SK-N-SH (cell line): ENCODE measurements at regions not wholly inside any gene's neighbourhood (a gene's known extent, or its start where the extent isn't known, plus 50 kb on each side); places are given as distances from the start of the nearest gene placed in this dataset.

Experiments used
- CTCF ChIA-PET: fragments of 300-600, 350-600 bp; formaldehyde crosslinking; extraction: SDS; loops from one replicate; lab custom pipeline; 2021; lab: Yijun Ruan, JAX
- POLR2A ChIA-PET: fragments of 350-600 bp; sonication (Branson Sonifier 250); formaldehyde crosslinking; extraction: SDS; loops from one replicate; lab custom pipeline; 2020; ENCODE audit warnings: antibody characterized with exemption, inconsistent platforms; lab: Yijun Ruan, JAX
- DNase-seq: peaks from one replicate; pipeline ENCODE4 v3.0.0; 2012
- H2AFZ ChIP-seq: fragments of 200-600 bp; sonication (generic); 2 replicates; pipeline ENCODE4 v1.8.1; 2016; ENCODE audit warnings: antibody characterized with exemption, mild to moderate bottlenecking, low read depth
- H3F3A ChIP-seq: fragments of 200-600 bp; sonication (generic); replicated peaks from 2 replicates; pipeline ENCODE3; 2016; ENCODE audit warnings: antibody characterized with exemption, mild to moderate bottlenecking; ENCODE audit not compliant: insufficient read depth
- H3K27ac ChIP-seq, 2 experiments: fragments of 200-500 bp in 1 of 2; fragments of 200-600 bp in 1 of 2; sonication (Bioruptor generic) in 1 of 2; sonication (generic), shearing (Covaris generic) in 1 of 2; 2 replicates each; pipeline versions ENCODE4 v1.5.1 to v1.6.1; 2014 to 2016; ENCODE audit warnings: low read depth in 2 of 2, inconsistent platforms in 1 of 2, low read length in 1 of 2, mild to moderate bottlenecking in 1 of 2, mixed read lengths in 1 of 2
- H3K27me3 ChIP-seq: fragments of 200-600 bp; sonication (generic), shearing (Covaris generic); 2 replicates; pipeline ENCODE4 v1.6.1; 2016; ENCODE audit warnings: mixed run types; ENCODE audit not compliant: insufficient read depth
- H3K36me3 ChIP-seq, 2 experiments: fragments of 200-500 bp in 1 of 2; fragments of 200-600 bp in 1 of 2; sonication (Bioruptor generic) in 1 of 2; sonication (generic) in 1 of 2; replicated peaks in 1 of 2; 2 replicates each; pipeline versions ENCODE3 to v1.5.1; 2014 to 2016; ENCODE audit warnings: low read length in 1 of 2, mild to moderate bottlenecking in 1 of 2; ENCODE audit not compliant: insufficient read depth in 2 of 2, control insufficient read depth in 1 of 2
- H3K4me1 ChIP-seq, 2 experiments: fragments of 200-500 bp in 1 of 2; fragments of 200-600 bp in 1 of 2; sonication (Bioruptor generic) in 1 of 2; sonication (generic), shearing (Covaris generic) in 1 of 2; 2 replicates each; pipeline versions ENCODE4 v1.5.1 to v1.6.1; 2014 to 2016; ENCODE audit warnings: low read depth in 1 of 2, low read length in 1 of 2, mixed run types in 1 of 2; ENCODE audit not compliant: insufficient read depth in 2 of 2, control insufficient read depth in 1 of 2
- H3K4me2 ChIP-seq: fragments of 200-600 bp; sonication (generic), shearing (Covaris generic); 2 replicates; pipeline ENCODE4 v1.6.1; 2017; ENCODE audit warnings: mixed run types
- H3K4me3 ChIP-seq, 2 experiments: fragments of 200-500 bp in 1 of 2; fragments of 200-600 bp in 1 of 2; sonication (Bioruptor generic) in 1 of 2; sonication (generic), shearing (Covaris generic) in 1 of 2; 2 replicates each; pipeline versions ENCODE4 v1.5.1 to v1.8.1; 2014 to 2016; ENCODE audit warnings: low read depth in 2 of 2, inconsistent platforms in 1 of 2, low read length in 1 of 2, mild to moderate bottlenecking in 1 of 2, mixed read lengths in 1 of 2, moderate library complexity in 1 of 2
- H3K79me2 ChIP-seq: fragments of 200-600 bp; sonication (generic); 2 replicates; pipeline ENCODE4 v1.8.1; 2017; ENCODE audit warnings: mild to moderate bottlenecking; ENCODE audit not compliant: insufficient read depth
- H3K9ac ChIP-seq: fragments of 200-600 bp; sonication (generic); 2 replicates; pipeline ENCODE4 v1.6.1; 2017; ENCODE audit warnings: mixed run types
- H3K9me2 ChIP-seq: fragments of 200-600 bp; sonication (generic); 2 replicates; pipeline ENCODE4 v1.6.1; 2017; ENCODE audit warnings: mixed run types
- H3K9me3 ChIP-seq: fragments of 200-600 bp; sonication (generic); 2 replicates; pipeline ENCODE4 v1.6.1; 2017; ENCODE audit warnings: mixed run types, mild to moderate bottlenecking, moderate library complexity
- H4K20me1 ChIP-seq: fragments of 200-600 bp; sonication (generic); 2 replicates; pipeline ENCODE4 v1.6.1; 2017; ENCODE audit warnings: mild to moderate bottlenecking, mixed run types; ENCODE audit not compliant: insufficient read depth
- CHD2 ChIP-seq: fragments of 150-350 bp; IDR thresholded peaks from 2 replicates; pipeline ENCODE4 v1.6.1; 2018; ENCODE audit warnings: low read length; ENCODE audit not compliant: partially characterized antibody
- EZH2phosphoT487 ChIP-seq: fragments of 200-600 bp; sonication (generic); IDR thresholded peaks from 2 replicates; pipeline ENCODE4 v1.6.1; 2017; ENCODE audit warnings: low read depth, mixed run types, mild to moderate bottlenecking, antibody characterized with exemption, moderate library complexity, borderline replicate concordance
- FOSL2 ChIP-seq: IDR thresholded peaks from 2 replicates; pipeline ENCODE4 v1.4.0; 2012; ENCODE audit warnings: low read depth, mild to moderate bottlenecking, moderate library complexity, borderline replicate concordance
- GABPA ChIP-seq: IDR thresholded peaks from 2 replicates; pipeline ENCODE4 v1.4.0; 2012; ENCODE audit warnings: low read depth, mild to moderate bottlenecking
- GATA2 ChIP-seq: sonication (generic); formaldehyde crosslinking; IDR thresholded peaks from 2 replicates; pipeline ENCODE4 v1.5.0; 2020; ENCODE audit warnings: mild to moderate bottlenecking, missing genetic modification reagents
- JUND ChIP-seq: IDR thresholded peaks from 2 replicates; pipeline ENCODE4 v1.4.0; 2012
- MEF2A ChIP-seq: IDR thresholded peaks from 2 replicates; pipeline ENCODE4 v1.4.0; 2012; ENCODE audit warnings: low read depth, borderline replicate concordance
- MXI1 ChIP-seq: IDR thresholded peaks from 2 replicates; pipeline ENCODE4 v1.6.1; 2012; ENCODE audit warnings: mild to moderate bottlenecking, low read depth, low read length, improper control_type of control experiment
- NFIC ChIP-seq: IDR thresholded peaks from 2 replicates; pipeline ENCODE4 v1.4.0; 2012; ENCODE audit warnings: borderline replicate concordance
- RAD21 ChIP-seq: IDR thresholded peaks from 2 replicates; pipeline ENCODE4 v1.6.1; 2012; ENCODE audit warnings: mild to moderate bottlenecking, low read length
- RCOR1 ChIP-seq: fragments of 150-350 bp; IDR thresholded peaks from 2 replicates; pipeline ENCODE4 v1.6.1; 2017; ENCODE audit warnings: antibody characterized with exemption, low read length
- RFX5 ChIP-seq: IDR thresholded peaks from 2 replicates; pipeline ENCODE4 v1.6.1; 2012; ENCODE audit warnings: mild to moderate bottlenecking, improper control_type of control experiment, low read length
- RXRA ChIP-seq: IDR thresholded peaks from 2 replicates; pipeline ENCODE4 v1.4.0; 2012; ENCODE audit warnings: low read depth, mild to moderate bottlenecking, borderline replicate concordance
- SIN3A ChIP-seq: IDR thresholded peaks from 2 replicates; pipeline ENCODE4 v1.6.1; 2012; ENCODE audit warnings: low read depth, mild to moderate bottlenecking, low read length, moderate library complexity, borderline replicate concordance
- TEAD4 ChIP-seq: IDR thresholded peaks from 2 replicates; pipeline ENCODE4 v1.4.0; 2012; ENCODE audit warnings: mild to moderate bottlenecking, borderline replicate concordance; ENCODE audit not compliant: insufficient read depth
- YY1 ChIP-seq: IDR thresholded peaks from 2 replicates; pipeline ENCODE4 v1.4.0; 2012; ENCODE audit warnings: low read depth, mild to moderate bottlenecking
- WGBS: methylation state at CpG from one replicate; pipeline ENCODE4 v1.1.6; 2017; ENCODE audit warnings: low lambda C conversion rate; 5-methylcytosine and 5-hydroxymethylcytosine counted together
- TF ChIP-seq, protein P1 (sequence below): IDR thresholded peaks from 2 replicates; pipeline ENCODE4 v1.4.0; 2012; ENCODE audit warnings: low read depth, borderline replicate concordance
- TF ChIP-seq, protein P2 (sequence below): IDR thresholded peaks from 2 replicates; pipeline ENCODE4 v1.4.0; 2012; ENCODE audit warnings: low read depth
- TF ChIP-seq, protein P3 (sequence below): IDR thresholded peaks from 2 replicates; pipeline ENCODE4 v1.4.0; 2012; ENCODE audit warnings: low read depth, borderline replicate concordance
- TF ChIP-seq, protein P4 (sequence below): fragments of 200-600 bp; sonication (generic); IDR thresholded peaks from 2 replicates; pipeline ENCODE4 v1.6.1; 2017; ENCODE audit warnings: antibody characterized with exemption, mild to moderate bottlenecking, moderate library complexity
- TF ChIP-seq, protein P5 (sequence below): fragments of 150-350 bp; IDR thresholded peaks from 2 replicates; pipeline ENCODE4 v1.6.1; 2017; ENCODE audit warnings: antibody characterized with exemption, low read length, low read depth, borderline replicate concordance

DNA sequence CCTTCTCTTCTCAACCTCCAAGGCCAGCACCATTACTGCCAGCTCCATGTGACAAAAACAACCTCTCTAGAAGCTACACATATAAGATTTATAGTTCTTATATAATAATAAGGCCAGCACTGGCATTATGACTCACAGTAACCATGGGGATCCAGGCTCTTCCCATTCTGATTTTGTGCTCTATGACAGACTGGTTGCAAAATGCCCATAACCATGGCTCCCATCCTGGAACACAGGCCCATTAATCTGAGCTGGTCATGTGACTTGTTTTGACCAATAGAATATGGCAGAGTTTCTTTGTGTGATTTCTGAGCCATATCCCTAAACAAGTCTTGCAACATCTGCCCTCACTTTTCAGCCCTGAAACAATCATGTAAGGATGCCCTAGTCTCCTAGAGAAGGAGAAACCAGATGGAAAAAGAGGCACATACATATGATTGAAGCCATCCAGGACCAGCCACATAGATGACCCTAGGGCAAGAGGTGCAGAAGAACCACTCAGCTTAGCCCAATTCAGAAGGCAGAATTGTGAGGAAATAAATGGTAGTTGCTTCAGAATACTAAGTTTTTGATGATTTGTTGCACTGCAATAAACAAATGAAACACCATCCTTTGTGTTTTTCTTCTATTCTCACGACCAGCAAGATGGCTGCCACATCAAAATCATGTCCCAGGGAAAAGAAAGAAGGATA lies 173.9 kb downstream of the SUCLG1 start:
- Histone ChIP-seq H3K27ac (no peak overlapping the region), H3F3A (no peaks in the 10 kb centered on the region), H2AFZ (no peak overlapping the region), H3K4me2 (no peak overlapping the region), H3K9ac (no peak overlapping the region), H3K4me1 (no peaks in the 10 kb centered on the region), H3K4me3 (no peak overlapping the region), H3K79me2 (no peaks in the 10 kb centered on the region), H3K9me3 (no peaks in the 10 kb centered on the region), H3K27me3 (no peaks in the 10 kb centered on the region), H4K20me1 (no peaks in the 10 kb centered on the region), H3K36me3 (no peaks in the 10 kb centered on the region), H3K9me2 (no peaks in the 10 kb centered on the region)
- ChIA-PET CTCF (interaction anchor here (1.0 kb wide), 1 partner anchor 27 kb away, joined by 4 read pairs; no protein-coding TSS in a partner anchor), POLR2A (no interaction called here)
- TF ChIP-seq TEAD4 (no peak), RAD21 (no peak), MEF2A (no peak), JUND (no peak), MXI1 (no peak), GABPA (no peak), GATA2 (CRISPR knock-in tag) (no peak), RFX5 (no peak)
- TF ChIP-seq, protein P1, sequence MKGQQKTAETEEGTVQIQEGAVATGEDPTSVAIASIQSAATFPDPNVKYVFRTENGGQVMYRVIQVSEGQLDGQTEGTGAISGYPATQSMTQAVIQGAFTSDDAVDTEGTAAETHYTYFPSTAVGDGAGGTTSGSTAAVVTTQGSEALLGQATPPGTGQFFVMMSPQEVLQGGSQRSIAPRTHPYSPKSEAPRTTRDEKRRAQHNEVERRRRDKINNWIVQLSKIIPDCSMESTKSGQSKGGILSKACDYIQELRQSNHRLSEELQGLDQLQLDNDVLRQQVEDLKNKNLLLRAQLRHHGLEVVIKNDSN, result no peak
- TF ChIP-seq, protein P2, sequence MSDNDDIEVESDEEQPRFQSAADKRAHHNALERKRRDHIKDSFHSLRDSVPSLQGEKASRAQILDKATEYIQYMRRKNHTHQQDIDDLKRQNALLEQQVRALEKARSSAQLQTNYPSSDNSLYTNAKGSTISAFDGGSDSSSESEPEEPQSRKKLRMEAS, result no peak
- DNase-seq, result no peak
- 0% methylated on average over 1 of the region's 1 CpG for WGBS

DNA sequence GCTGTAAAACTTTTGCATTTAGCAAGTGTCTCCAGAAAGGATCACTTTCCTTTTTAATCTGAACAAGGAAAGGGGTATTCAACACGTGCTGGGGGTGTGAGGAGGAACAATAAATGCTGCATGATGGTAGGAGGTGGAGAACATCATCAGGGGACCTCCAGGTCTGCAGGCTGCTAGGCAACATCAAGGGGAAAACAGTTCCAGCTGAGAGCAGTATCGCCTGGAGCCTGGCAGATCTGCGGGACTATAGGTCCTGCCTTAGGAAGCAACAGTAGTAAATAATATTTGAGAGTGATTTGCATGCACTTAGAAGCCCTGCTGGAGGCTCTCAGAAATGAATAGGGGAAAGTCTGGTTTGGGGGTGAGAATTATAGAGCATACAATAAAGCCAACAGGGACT lies 175.6 kb downstream of the SUCLG1 start:
- Histone ChIP-seq H3K9me2 (no peaks in the 10 kb centered on the region), H3K9ac (no peak overlapping the region), H3K4me2 (no peak overlapping the region), H3K79me2 (no peaks in the 10 kb centered on the region), H3K27ac (no peak overlapping the region), H2AFZ (no peak overlapping the region), H3K27me3 (no peaks in the 10 kb centered on the region), H3K9me3 (no peaks in the 10 kb centered on the region), H3K4me1 (no peaks in the 10 kb centered on the region), H3F3A (no peaks in the 10 kb centered on the region), H3K4me3 (no peak overlapping the region), H4K20me1 (no peaks in the 10 kb centered on the region), H3K36me3 (no peaks in the 10 kb centered on the region)
- POLR2A ChIA-PET, result no interaction called here
- WGBS, result 0% methylated on average over 3 of the region's 3 CpGs
- CTCF ChIA-PET, result interaction anchor here (0.7 kb wide), 1 partner anchor 31 kb away, joined by 3 read pairs; no protein-coding TSS in a partner anchor
- no peak for DNase-seq
- TF ChIP-seq, protein P1, result no peak
- TF ChIP-seq GATA2 (CRISPR knock-in tag), result no peak
- no peak for TF ChIP-seq FOSL2
- TF ChIP-seq NFIC, result no peak
- no peak for TF ChIP-seq SIN3A
- TF ChIP-seq, protein P3, sequence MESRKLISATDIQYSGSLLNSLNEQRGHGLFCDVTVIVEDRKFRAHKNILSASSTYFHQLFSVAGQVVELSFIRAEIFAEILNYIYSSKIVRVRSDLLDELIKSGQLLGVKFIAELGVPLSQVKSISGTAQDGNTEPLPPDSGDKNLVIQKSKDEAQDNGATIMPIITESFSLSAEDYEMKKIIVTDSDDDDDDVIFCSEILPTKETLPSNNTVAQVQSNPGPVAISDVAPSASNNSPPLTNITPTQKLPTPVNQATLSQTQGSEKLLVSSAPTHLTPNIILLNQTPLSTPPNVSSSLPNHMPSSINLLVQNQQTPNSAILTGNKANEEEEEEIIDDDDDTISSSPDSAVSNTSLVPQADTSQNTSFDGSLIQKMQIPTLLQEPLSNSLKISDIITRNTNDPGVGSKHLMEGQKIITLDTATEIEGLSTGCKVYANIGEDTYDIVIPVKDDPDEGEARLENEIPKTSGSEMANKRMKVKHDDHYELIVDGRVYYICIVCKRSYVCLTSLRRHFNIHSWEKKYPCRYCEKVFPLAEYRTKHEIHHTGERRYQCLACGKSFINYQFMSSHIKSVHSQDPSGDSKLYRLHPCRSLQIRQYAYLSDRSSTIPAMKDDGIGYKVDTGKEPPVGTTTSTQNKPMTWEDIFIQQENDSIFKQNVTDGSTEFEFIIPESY, result no peak
- TF ChIP-seq, protein P4, sequence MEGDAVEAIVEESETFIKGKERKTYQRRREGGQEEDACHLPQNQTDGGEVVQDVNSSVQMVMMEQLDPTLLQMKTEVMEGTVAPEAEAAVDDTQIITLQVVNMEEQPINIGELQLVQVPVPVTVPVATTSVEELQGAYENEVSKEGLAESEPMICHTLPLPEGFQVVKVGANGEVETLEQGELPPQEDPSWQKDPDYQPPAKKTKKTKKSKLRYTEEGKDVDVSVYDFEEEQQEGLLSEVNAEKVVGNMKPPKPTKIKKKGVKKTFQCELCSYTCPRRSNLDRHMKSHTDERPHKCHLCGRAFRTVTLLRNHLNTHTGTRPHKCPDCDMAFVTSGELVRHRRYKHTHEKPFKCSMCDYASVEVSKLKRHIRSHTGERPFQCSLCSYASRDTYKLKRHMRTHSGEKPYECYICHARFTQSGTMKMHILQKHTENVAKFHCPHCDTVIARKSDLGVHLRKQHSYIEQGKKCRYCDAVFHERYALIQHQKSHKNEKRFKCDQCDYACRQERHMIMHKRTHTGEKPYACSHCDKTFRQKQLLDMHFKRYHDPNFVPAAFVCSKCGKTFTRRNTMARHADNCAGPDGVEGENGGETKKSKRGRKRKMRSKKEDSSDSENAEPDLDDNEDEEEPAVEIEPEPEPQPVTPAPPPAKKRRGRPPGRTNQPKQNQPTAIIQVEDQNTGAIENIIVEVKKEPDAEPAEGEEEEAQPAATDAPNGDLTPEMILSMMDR, result no peak
- no peak for TF ChIP-seq EZH2phosphoT487
- TF ChIP-seq CHD2, result no peak
- no peak for TF ChIP-seq YY1
- TF ChIP-seq RXRA, result no peak
- no peak for TF ChIP-seq TEAD4
- no peak for TF ChIP-seq RCOR1
- no peak for TF ChIP-seq MXI1
- TF ChIP-seq, protein P5, sequence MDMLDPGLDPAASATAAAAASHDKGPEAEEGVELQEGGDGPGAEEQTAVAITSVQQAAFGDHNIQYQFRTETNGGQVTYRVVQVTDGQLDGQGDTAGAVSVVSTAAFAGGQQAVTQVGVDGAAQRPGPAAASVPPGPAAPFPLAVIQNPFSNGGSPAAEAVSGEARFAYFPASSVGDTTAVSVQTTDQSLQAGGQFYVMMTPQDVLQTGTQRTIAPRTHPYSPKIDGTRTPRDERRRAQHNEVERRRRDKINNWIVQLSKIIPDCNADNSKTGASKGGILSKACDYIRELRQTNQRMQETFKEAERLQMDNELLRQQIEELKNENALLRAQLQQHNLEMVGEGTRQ, result no peak
